SK-N-SH (cell line): ENCODE measurements at regions not wholly inside any gene's neighbourhood (a gene's known extent, or its start where the extent isn't known, plus 50 kb on each side); places are given as distances from the start of the nearest gene placed in this dataset.
"Not testable (repeated sequence)": the region's sequence is repeated elsewhere in the genome, so short reads cannot be mapped to it uniquely, and the experiment has no call there.

ENCODE experiments used
- EP300 ChIP-seq, 2 experiments: IDR thresholded peaks; 2 replicates each; pipeline versions ENCODE4 v1.4.0 to v1.6.1; 2012; ENCODE audit warnings: borderline replicate concordance in 1 of 2, low read depth in 1 of 2, low read length in 1 of 2
- YY1 ChIP-seq: IDR thresholded peaks from 2 replicates; pipeline ENCODE4 v1.4.0; 2012; ENCODE audit warnings: low read depth, mild to moderate bottlenecking
- TF ChIP-seq, protein P1 (sequence below): fragments of 200-600 bp; sonication (generic); IDR thresholded peaks from 2 replicates; pipeline ENCODE4 v1.6.1; 2017; ENCODE audit warnings: antibody characterized with exemption, mild to moderate bottlenecking, moderate library complexity

- TF ChIP-seq EP300 (IDR thresholded peaks at IDR 0.05; ENCODE audit: borderline replicate concordance in 1 of 2, low read depth in 1 of 2, low read length in 1 of 2); YY1: not testable (repeated sequence)
- TF ChIP-seq, protein P1, sequence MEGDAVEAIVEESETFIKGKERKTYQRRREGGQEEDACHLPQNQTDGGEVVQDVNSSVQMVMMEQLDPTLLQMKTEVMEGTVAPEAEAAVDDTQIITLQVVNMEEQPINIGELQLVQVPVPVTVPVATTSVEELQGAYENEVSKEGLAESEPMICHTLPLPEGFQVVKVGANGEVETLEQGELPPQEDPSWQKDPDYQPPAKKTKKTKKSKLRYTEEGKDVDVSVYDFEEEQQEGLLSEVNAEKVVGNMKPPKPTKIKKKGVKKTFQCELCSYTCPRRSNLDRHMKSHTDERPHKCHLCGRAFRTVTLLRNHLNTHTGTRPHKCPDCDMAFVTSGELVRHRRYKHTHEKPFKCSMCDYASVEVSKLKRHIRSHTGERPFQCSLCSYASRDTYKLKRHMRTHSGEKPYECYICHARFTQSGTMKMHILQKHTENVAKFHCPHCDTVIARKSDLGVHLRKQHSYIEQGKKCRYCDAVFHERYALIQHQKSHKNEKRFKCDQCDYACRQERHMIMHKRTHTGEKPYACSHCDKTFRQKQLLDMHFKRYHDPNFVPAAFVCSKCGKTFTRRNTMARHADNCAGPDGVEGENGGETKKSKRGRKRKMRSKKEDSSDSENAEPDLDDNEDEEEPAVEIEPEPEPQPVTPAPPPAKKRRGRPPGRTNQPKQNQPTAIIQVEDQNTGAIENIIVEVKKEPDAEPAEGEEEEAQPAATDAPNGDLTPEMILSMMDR: not testable (repeated sequence)
These were observed 1370.6 kb downstream of the CDH12 start for GRCh38 chr5:21482522-21482921.
